OCI-LY7 (cell line): ENCODE measurements at regions not wholly inside any gene's neighbourhood (a gene's known extent, or its start where the extent isn't known, plus 50 kb on each side); places are given as distances from the start of the nearest gene placed in this dataset.

Experiments used
- EZH2phosphoT487 ChIP-seq: fragments of 200-600 bp; sonication (generic); IDR thresholded peaks from 2 replicates; pipeline ENCODE4 v1.6.1; 2018; ENCODE audit warnings: low read depth, borderline replicate concordance, mild to moderate bottlenecking, mixed run types, antibody characterized with exemption, low read length, moderate library complexity, mixed read lengths
- TF ChIP-seq, protein P1 (sequence below): fragments of 200-600 bp; sonication (generic); conservative IDR thresholded peaks from 2 replicates; pipeline ENCODE4 v1.5.1; 2014; ENCODE audit warnings: mild to moderate bottlenecking, antibody characterized with exemption, low read length, moderate library complexity, mixed read lengths

DNA sequence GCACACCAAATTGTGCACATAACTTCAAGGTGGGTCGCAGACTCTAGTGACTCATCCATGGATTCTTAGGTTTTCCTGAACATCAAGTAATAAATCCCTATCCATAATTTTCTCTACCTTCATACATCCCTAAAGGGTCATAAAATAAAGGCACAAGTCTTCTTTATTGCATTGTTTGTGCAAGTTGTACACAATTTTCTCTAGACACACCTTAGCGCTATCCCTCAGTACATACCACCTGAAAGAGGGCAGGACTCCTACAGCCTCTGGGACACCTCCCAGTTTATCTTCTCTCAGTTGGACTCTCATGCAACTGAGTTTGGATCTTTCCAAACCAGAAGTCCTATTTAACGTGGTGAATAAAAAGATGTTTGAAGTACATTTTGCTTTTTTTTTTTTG, 168.5 kb upstream of the BMP4 start:
- TF ChIP-seq, protein P1, sequence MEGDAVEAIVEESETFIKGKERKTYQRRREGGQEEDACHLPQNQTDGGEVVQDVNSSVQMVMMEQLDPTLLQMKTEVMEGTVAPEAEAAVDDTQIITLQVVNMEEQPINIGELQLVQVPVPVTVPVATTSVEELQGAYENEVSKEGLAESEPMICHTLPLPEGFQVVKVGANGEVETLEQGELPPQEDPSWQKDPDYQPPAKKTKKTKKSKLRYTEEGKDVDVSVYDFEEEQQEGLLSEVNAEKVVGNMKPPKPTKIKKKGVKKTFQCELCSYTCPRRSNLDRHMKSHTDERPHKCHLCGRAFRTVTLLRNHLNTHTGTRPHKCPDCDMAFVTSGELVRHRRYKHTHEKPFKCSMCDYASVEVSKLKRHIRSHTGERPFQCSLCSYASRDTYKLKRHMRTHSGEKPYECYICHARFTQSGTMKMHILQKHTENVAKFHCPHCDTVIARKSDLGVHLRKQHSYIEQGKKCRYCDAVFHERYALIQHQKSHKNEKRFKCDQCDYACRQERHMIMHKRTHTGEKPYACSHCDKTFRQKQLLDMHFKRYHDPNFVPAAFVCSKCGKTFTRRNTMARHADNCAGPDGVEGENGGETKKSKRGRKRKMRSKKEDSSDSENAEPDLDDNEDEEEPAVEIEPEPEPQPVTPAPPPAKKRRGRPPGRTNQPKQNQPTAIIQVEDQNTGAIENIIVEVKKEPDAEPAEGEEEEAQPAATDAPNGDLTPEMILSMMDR: no peak
- TF ChIP-seq EZH2phosphoT487: no peak
